Keratinocyte (primary cell): ENCODE measurements at regions not wholly inside any gene's neighbourhood (a gene's known extent, or its start where the extent isn't known, plus 50 kb on each side); places are given as distances from the start of the nearest gene placed in this dataset.
"Not testable (repeated sequence)": the region's sequence is repeated elsewhere in the genome, so short reads cannot be mapped to it uniquely, and the experiment has no call there.

Experiments used
- DNase-seq: peaks from one replicate; pipeline ENCODE4 v3.0.0-alpha.2; 2011; ENCODE audit warnings: low read depth, missing footprints, low spot score
- FAIRE-seq: peaks from 2 replicates; lab custom pipeline; 2011; peaks lifted over from hg19 to GRCh38; lab: Jason Lieb, UNC
- H2AFZ ChIP-seq: 2 replicates; pipeline ENCODE4 v1.6.0; 2012; ENCODE audit warnings: low read length, control low read depth, inconsistent platforms; ENCODE audit not compliant: control insufficient read depth
- H3K27ac ChIP-seq: 2 replicates; pipeline ENCODE4 v1.5.1; 2011; ENCODE audit warnings: low read length; ENCODE audit not compliant: control insufficient read depth, insufficient read depth
- H3K27me3 ChIP-seq: 3 replicates; pipeline ENCODE4 v1.6.0; 2011; ENCODE audit warnings: low read length; ENCODE audit not compliant: control insufficient read depth, insufficient read depth; ENCODE audit errors: extremely low read depth
- H3K36me3 ChIP-seq, 2 experiments: 2 replicates in 1 of 2; 3 replicates in 1 of 2; pipeline ENCODE4 v1.5.1; 2011; ENCODE audit warnings: low read length in 2 of 2, mild to moderate bottlenecking in 1 of 2; ENCODE audit not compliant: control insufficient read depth in 2 of 2, insufficient read depth in 2 of 2; ENCODE audit errors: extremely low read depth in 1 of 2
- H3K4me1 ChIP-seq: 3 replicates; pipeline ENCODE4 v1.5.1; 2011; ENCODE audit warnings: low read length; ENCODE audit not compliant: control insufficient read depth, insufficient read depth; ENCODE audit errors: extremely low read depth
- H3K4me2 ChIP-seq: 3 replicates; pipeline ENCODE4 v1.6.0; 2011; ENCODE audit warnings: low read depth, low read length; ENCODE audit not compliant: control insufficient read depth, insufficient read depth; ENCODE audit errors: extremely low read depth
- H3K4me3 ChIP-seq, 3 experiments: fragments of 200-600 bp in 1 of 3; sonication (generic) in 1 of 3; 2 replicates in 2 of 3; 3 replicates in 1 of 3; pipeline ENCODE4 v1.5.1; 2011 to 2016; ENCODE audit warnings: low read length in 3 of 3, mild to moderate bottlenecking in 3 of 3, control low read depth in 2 of 3, inconsistent platforms in 1 of 3, low read depth in 1 of 3, mixed read lengths in 1 of 3, mixed run types in 1 of 3, moderate library complexity in 1 of 3; ENCODE audit not compliant: control insufficient read depth in 2 of 3, insufficient read depth in 2 of 3; ENCODE audit errors: extremely low read depth in 1 of 3
- H3K79me2 ChIP-seq: 2 replicates; pipeline ENCODE4 v1.6.0; 2012; ENCODE audit warnings: low read length; ENCODE audit not compliant: control insufficient read depth, insufficient read depth
- H3K9ac ChIP-seq: 3 replicates; pipeline ENCODE4 v1.6.0; 2011; ENCODE audit warnings: low read length; ENCODE audit not compliant: control insufficient read depth, insufficient read depth; ENCODE audit errors: extremely low read depth
- H3K9me1 ChIP-seq: 3 replicates; pipeline ENCODE4 v1.6.0; 2011; ENCODE audit warnings: low read length; ENCODE audit not compliant: control insufficient read depth, insufficient read depth; ENCODE audit errors: extremely low read depth
- H3K9me3 ChIP-seq: 2 replicates; pipeline ENCODE4 v1.5.1; 2012; ENCODE audit warnings: low read depth, low read length; ENCODE audit not compliant: control insufficient read depth
- H4K20me1 ChIP-seq: 3 replicates; pipeline ENCODE4 v1.6.0; 2011; ENCODE audit warnings: low read length; ENCODE audit not compliant: control insufficient read depth, insufficient read depth; ENCODE audit errors: extremely low read depth
- CTCF ChIP-seq, 3 experiments: IDR thresholded peaks in 1 of 3; conservative IDR thresholded peaks in 1 of 3; optimal IDR thresholded peaks in 1 of 3; 2 replicates in 2 of 3; 3 replicates in 1 of 3; pipeline versions ENCODE3 to v1.5.1; 2011; ENCODE audit warnings: low read length in 3 of 3, mild to moderate bottlenecking in 3 of 3, moderate library complexity in 2 of 3, control low read depth in 1 of 3, inconsistent platforms in 1 of 3; ENCODE audit not compliant: insufficient read depth in 2 of 3; ENCODE audit errors: extremely low read depth in 1 of 3
- EZH2 ChIP-seq: IDR thresholded peaks from one replicate; pipeline ENCODE4 v1.6.1; 2012; ENCODE audit warnings: inconsistent platforms, mild to moderate bottlenecking, low read length, moderate library complexity
- dilution Hi-C: fragments of 300-500 bp; cut with MboI; formaldehyde crosslinking; loops from one replicate; pipeline ENCODE4 v1.7.0; 2020; ENCODE audit warnings: low sequenced_read_pairs; ENCODE audit not compliant: extremely low pct_ligation_motif_present

GRCh38 chr2:187656123-187656522 is 101.9 kb upstream of the TFPI start:
- FAIRE-seq, result no peak
- dilution Hi-C loops, result no loop called here

GRCh38 chr2:187658952-187659525 is 104.8 kb upstream of the TFPI start:
- Histone ChIP-seq H3K4me2 (no peak overlapping the region), H4K20me1 (no peaks in the 10 kb centered on the region), H3K9me1 (no peaks in the 10 kb centered on the region), H3K4me3 (no peak overlapping the region), H3K27ac (no peak overlapping the region), H3K36me3 (no peaks in the 10 kb centered on the region), H2AFZ (no peak overlapping the region), H3K9ac (no peak overlapping the region), H3K4me1 (no peaks in the 10 kb centered on the region), H3K79me2 (no peaks in the 10 kb centered on the region), H3K9me3 (no peaks in the 10 kb centered on the region), H3K27me3 (no peaks in the 10 kb centered on the region)
- FAIRE-seq (no peak), DNase-seq (no peak)
- peak; percentile 37 to 66 (median 43) for TF ChIP-seq CTCF (optimal IDR thresholded peaks at IDR 0.05 in 1 of 3, IDR thresholded peaks at IDR 0.05 in 1 of 3, conservative IDR thresholded peaks at IDR 0.05 in 1 of 3; ENCODE audit: extremely low read depth in 1 of 3, insufficient read depth in 2 of 3, low read length in 3 of 3)
- no peak for TF ChIP-seq EZH2
- dilution Hi-C loops, result no loop called here

More at GRCh38 chr2:187656123-187656522, 101.9 kb upstream of the TFPI start:
- H4K20me1 ChIP-seq, result no peaks in the 10 kb centered on the region
- no peaks in the 10 kb centered on the region for H3K79me2 ChIP-seq
- no peak overlapping the region for H3K4me3 ChIP-seq
- H3K4me2 ChIP-seq, result no peak overlapping the region
- no peaks in the 10 kb centered on the region for H3K4me1 ChIP-seq
- H3K9me3 ChIP-seq, result no peaks in the 10 kb centered on the region
- no peak overlapping the region for H3K9ac ChIP-seq
- no peaks in the 10 kb centered on the region for H3K27me3 ChIP-seq
- no peak for TF ChIP-seq EZH2
- no peak for TF ChIP-seq CTCF (optimal IDR thresholded peaks at IDR 0.05 in 1 of 3, IDR thresholded peaks at IDR 0.05 in 1 of 3, conservative IDR thresholded peaks at IDR 0.05 in 1 of 3; ENCODE audit: extremely low read depth in 1 of 3, insufficient read depth in 2 of 3, low read length in 3 of 3)
- no peak for DNase-seq
- no peak overlapping the region for H2AFZ ChIP-seq
- no peak overlapping the region for H3K27ac ChIP-seq
- no peaks in the 10 kb centered on the region for H3K9me1 ChIP-seq
- no peaks in the 10 kb centered on the region for H3K36me3 ChIP-seq

GRCh38 chr2:187676050-187676449 is 121.8 kb upstream of the TFPI start:
- dilution Hi-C loops, FAIRE-seq: not testable (repeated sequence)

More at GRCh38 chr2:187676050-187676449, 121.8 kb upstream of the TFPI start:
- H3K4me2 ChIP-seq, DNase-seq, H3K27me3 ChIP-seq, H3K27ac ChIP-seq, H3K9me3 ChIP-seq, H4K20me1 ChIP-seq, H3K4me1 ChIP-seq, H3K36me3 ChIP-seq, H2AFZ ChIP-seq, H3K79me2 ChIP-seq, H3K9me1 ChIP-seq, H3K9ac ChIP-seq, H3K4me3 ChIP-seq: not testable (repeated sequence)
